ENCODE measurements at regions not wholly inside any gene's neighbourhood (a gene's known extent, or its start where the extent isn't known, plus 50 kb on each side); places are given as distances from the start of the nearest gene placed in this dataset.

- TF ChIP-seq CTCF (conservative IDR thresholded peaks at IDR 0.05): no peak
- TF ChIP-seq EZH2 (IDR thresholded peaks at IDR 0.05; ENCODE audit: low read depth): no peak
Observed at GRCh38 chr3:144816323-144816722, 844.7 kb downstream of the DIPK2A start.

Measured in PC-9 (cell line).